H7 (cell line): ENCODE measurements at regions not wholly inside any gene's neighbourhood (a gene's known extent, or its start where the extent isn't known, plus 50 kb on each side); places are given as distances from the start of the nearest gene placed in this dataset.
"Not testable (repeated sequence)": the region's sequence is repeated elsewhere in the genome, so short reads cannot be mapped to it uniquely, and the experiment has no call there.

ENCODE experiments used
- DNase-seq: peaks from one replicate; pipeline ENCODE4 v3.0.0; 2012
- H3K27me3 ChIP-seq: 2 replicates; pipeline ENCODE4 v1.6.0; 2011; ENCODE audit warnings: mild to moderate bottlenecking, low read length; ENCODE audit not compliant: control insufficient read depth, insufficient read depth
- H3K36me3 ChIP-seq: replicated peaks from 2 replicates; pipeline ENCODE4 v1.5.1; 2011; ENCODE audit warnings: low read length; ENCODE audit not compliant: control insufficient read depth, insufficient read depth
- H3K4me3 ChIP-seq: 2 replicates; pipeline ENCODE4 v1.5.1; 2011; ENCODE audit warnings: low read depth, mild to moderate bottlenecking, control low read depth, low read length, moderate library complexity; ENCODE audit not compliant: insufficient read depth

GRCh38 chr10:127610816-127611215 lies 61.7 kb downstream of the NPS start:
- Histone ChIP-seq H3K36me3 (no peaks in the 10 kb centered on the region), H3K27me3 (no peaks in the 10 kb centered on the region)
- no peak for DNase-seq

DNA sequence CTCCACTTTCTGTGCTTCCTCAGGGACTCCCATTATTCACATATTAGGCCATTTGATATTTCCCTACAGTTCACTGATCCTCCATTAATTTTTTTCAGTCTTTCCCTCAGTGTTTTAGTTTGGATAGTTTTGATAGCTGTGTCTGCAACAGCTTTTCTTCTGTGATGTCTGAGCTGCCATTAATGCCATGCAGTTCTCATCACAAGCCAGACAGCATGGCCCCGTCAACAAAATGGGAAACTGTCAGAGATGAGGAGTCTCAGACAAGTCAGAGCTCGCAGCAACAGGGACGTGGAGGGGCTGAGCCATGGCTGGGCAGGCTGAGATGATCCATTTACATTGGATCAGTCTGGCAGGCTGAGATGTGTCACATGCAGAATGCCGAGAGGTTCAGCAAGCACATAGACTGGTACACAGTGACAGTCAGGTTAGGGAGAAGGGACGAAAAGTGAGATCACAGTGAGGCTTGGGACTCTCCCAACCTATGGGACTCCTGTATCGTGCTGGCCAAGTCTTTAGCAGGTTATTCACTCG lies 65.4 kb downstream of the NPS start:
- Histone ChIP-seq H3K36me3 (no peaks in the 10 kb centered on the region), H3K4me3 (no peak overlapping the region), H3K27me3 (no peaks in the 10 kb centered on the region)
- DNase-seq: no peak

More at GRCh38 chr10:127610816-127611215, 61.7 kb downstream of the NPS start:
- no peak overlapping the region for H3K4me3 ChIP-seq

GRCh38 chr10:127618797-127619196 lies 69.7 kb downstream of the NPS start:
- no peaks in the 10 kb centered on the region for H3K27me3 ChIP-seq
- H3K36me3 ChIP-seq: no peaks in the 10 kb centered on the region
- no peak for DNase-seq
- no peak overlapping the region for H3K4me3 ChIP-seq

- no peak overlapping the region for H3K4me3 ChIP-seq
- no peak for DNase-seq
- H3K27me3 ChIP-seq: no peaks in the 10 kb centered on the region
- H3K36me3 ChIP-seq: no peaks in the 10 kb centered on the region
Observed at GRCh38 chr10:127619546-127620325, 70.6 kb downstream of the NPS start.

DNA sequence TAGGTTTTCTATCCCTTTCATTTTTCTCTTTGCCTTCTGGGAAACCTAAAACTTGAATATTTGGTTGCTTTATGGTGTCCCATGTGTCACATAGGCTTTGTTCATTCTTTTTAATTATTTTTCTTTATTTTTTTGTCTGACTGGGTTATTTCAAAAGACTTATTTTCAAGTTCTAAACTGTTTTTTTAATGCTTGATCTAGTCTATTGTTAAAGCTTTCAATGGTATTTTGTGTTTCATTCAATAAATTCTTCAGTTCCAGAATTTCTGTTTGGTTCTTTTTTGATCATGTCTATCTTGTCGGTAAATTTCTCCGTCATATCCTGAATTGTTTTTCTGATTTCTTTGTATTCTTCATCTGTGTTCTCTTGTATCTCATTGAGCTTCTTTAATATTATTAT lies 86.8 kb downstream of the NPS start:
- Histone ChIP-seq H3K36me3 (no peaks in the 10 kb centered on the region), H3K27me3 (no peaks in the 10 kb centered on the region), H3K4me3 (no peak overlapping the region)
- DNase-seq: no peak

DNA sequence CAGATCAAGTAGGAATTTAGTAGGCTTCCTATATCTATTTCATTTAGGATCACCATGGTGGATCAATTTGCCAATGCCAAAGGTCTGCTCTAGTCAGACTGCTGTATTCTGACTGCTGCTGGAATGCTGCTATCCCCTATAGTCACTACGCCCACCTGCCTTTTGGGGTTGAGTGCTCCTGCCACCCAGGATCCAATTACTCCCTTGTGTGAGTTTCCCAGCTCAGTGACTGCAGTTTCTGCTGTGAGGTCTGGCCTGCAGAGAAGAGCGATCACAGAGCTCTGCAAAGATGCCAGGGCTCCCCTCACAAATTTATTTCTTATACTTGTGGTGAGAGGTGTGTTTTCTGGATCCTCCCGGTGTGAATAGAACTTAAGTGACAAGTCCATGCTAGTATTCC lies 88.1 kb upstream of the FOXI2 start:
- Histone ChIP-seq H3K27me3 (no peaks in the 10 kb centered on the region), H3K4me3 (no peak overlapping the region), H3K36me3 (no peaks in the 10 kb centered on the region)
- no peak for DNase-seq

DNA sequence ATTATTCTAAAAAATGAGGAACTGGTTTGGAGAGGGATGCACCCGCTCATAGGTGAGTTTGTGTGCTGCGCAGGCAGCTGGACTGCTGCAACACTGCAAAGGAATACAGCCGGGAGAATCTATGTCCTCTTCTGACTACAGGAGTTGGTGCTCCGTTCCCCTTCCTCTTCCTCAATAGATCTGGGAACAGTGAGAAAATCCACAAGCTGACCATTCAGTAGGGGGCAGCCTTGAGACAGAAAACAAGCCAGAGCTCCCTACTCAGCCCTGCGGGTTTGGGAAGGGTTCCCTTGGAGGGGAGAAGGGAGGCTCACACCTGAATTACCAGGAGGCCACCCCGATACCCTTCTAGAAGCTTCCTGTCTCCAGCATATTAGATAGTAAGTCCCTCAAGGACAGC lies 87.3 kb upstream of the FOXI2 start:
- no peak overlapping the region for H3K4me3 ChIP-seq
- H3K36me3 ChIP-seq: no peaks in the 10 kb centered on the region
- peak; percentile 49 for DNase-seq
- H3K27me3 ChIP-seq: no peaks in the 10 kb centered on the region

GRCh38 chr10:127657056-127657455 lies 79.9 kb upstream of the FOXI2 start:
- no peak for DNase-seq
- Histone ChIP-seq H3K4me3 (no peak overlapping the region), H3K36me3 (no peaks in the 10 kb centered on the region), H3K27me3 (no peaks in the 10 kb centered on the region)

DNA sequence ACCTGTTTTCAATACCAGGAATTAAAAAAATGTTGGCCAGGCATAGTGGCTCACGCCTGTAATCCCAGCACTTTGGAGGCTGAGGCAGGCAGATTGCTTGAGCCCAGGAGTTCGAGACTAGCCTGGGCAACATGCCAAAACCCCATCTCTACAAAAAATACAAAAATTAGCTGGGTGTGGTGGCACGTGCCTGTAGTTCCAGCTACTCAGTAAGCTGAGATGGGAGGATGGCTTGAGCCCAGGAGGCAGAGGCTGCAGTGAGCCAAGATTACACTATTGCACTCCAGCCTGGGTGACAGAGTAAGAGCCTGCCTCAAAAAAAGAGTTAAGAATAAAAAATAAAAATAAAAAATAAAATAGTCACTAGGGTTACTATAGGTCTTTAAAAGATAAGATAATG lies 60.6 kb upstream of the FOXI2 start:
- H3K4me3 ChIP-seq, DNase-seq, H3K36me3 ChIP-seq, H3K27me3 ChIP-seq: not testable (repeated sequence)

DNA sequence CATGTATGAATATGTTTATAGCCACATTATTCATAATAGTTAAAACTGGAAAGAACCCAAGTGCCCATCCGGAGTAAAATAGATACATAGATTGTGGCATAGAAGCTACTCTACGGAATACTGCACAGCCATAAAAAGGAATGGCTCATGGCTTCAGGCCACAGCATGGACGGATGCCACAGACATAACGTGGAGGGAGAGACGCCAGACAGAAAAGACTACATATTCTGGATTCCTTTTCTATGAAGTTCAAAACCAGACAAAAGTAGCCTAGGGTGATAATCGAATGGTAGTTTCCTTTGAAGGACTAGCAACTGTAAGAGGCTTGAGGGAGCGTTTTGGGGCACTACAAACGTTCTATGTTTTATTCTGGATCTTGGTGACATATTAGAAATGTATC lies 58.9 kb upstream of the FOXI2 start:
- Histone ChIP-seq H3K4me3 (no peak overlapping the region), H3K36me3 (no peaks in the 10 kb centered on the region), H3K27me3 (no peaks in the 10 kb centered on the region)
- no peak for DNase-seq

DNA sequence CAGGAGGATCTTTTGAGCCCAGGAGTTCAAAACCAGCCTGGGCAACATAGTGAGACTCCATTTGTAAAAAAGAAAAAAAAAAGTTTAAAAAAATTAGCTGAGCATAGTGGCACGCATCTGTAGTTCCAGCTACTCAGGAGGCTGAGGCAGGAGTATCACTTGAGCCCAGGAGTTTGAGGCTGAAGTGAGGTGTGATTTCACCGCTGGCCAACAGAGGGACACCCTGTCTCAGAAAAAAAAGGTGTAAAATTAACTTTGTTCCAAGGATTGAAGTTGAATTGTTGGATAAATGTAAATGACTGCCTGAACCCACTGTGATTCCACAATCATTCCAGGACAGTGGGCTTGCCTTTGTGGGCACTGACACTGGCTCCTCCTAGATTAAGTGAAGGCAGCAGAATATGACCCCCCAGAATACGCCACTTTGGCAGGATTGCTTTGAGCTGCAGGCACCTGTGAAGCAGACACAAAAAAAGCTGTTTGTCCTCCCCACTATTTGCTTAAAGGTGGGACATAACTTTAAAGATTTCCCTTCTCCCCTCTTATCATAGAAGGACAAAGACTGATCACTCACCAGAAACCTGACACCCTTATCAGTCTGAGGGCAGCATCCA lies 57.2 kb upstream of the FOXI2 start:
- Histone ChIP-seq H3K4me3 (no peak overlapping the region), H3K36me3 (no peaks in the 10 kb centered on the region), H3K27me3 (no peaks in the 10 kb centered on the region)
- DNase-seq: no peak
